Pancreas (tissue), 10 donors: ENCODE measurements at regions not wholly inside any gene's neighbourhood (a gene's known extent, or its start where the extent isn't known, plus 50 kb on each side); places are given as distances from the start of the nearest gene placed in this dataset.

Experiments
- ATAC-seq, 4 donors: fragments of 200-7000 bp; cut with Tn5 transposase; one replicate each; pipeline versions ENCODE4 v1.8.0 to v1.9.1; 2020; ENCODE audit warnings: mild to moderate bottlenecking in 4 of 4, moderate library complexity in 4 of 4
- DNase-seq, 6 donors: peaks; one replicate each; pipeline ENCODE4 v3.0.0-alpha.2; 2020
- FAIRE-seq: peaks from 2 replicates; lab custom pipeline; 2012; peaks lifted over from hg19 to GRCh38; lab: Jason Lieb, UNC
- H3K27ac ChIP-seq, 4 donors: fragments of 200-600 bp; sonication (generic); 1 replicate in 3 of 4; 2 replicates in 1 of 4; pipeline versions ENCODE4 v1.5.0 to v1.8.0; 2020
- H3K27me3 ChIP-seq, 4 donors: fragments of 200-600 bp; one replicate each; pipeline ENCODE4 v1.8.0; 2021
- H3K36me3 ChIP-seq, 3 donors: fragments of 200-600 bp; sonication (generic) in 1 of 3; one replicate each; pipeline versions ENCODE4 v1.5.0 to v1.8.0; 2020 to 2021
- H3K4me1 ChIP-seq, 3 donors: fragments of 200-600 bp; one replicate each; pipeline ENCODE4 v1.8.0; 2021
- H3K4me3 ChIP-seq, 4 donors: fragments of 200-600 bp; sonication (generic) in 2 of 4; one replicate each; pipeline versions ENCODE4 v1.5.0 to v1.8.0; 2020 to 2021
- H3K9me3 ChIP-seq, 4 donors: fragments of 200-600 bp; one replicate each; pipeline ENCODE4 v1.8.0; 2021
- WGBS, 2 donors: extraction: QIAGEN DNeasy Blood & Tissue Kit; methylation state at CpG; one replicate each; pipeline ENCODE4 v1.1.7; 2013; 5-methylcytosine and 5-hydroxymethylcytosine counted together
- intact Hi-C, 3 donors: fragments of 100-400 bp; cut with DNase I; formaldehyde crosslinking; loops; one replicate each; pipeline versions ENCODE4 v1.11.1 to v1.14.2; 2022
- TF ChIP-seq, protein P1 (sequence below), 4 donors: fragments of 200-600 bp; sonication (generic) in 3 of 4; IDR thresholded peaks; one replicate each; pipeline versions ENCODE4 v1.5.0 to v1.8.0; 2021; ENCODE audit warnings: antibody characterized with exemption in 4 of 4
- donor health status: healthy with polysubstance abuse.
- donor health status: DM: no; HTN: no; CAD: no; lungs with moderate emphysema.
- donor health status: DM: no; HTN: no; CAD: no.
- donor health status: control.
- donor health status: control.
- donor health status: Bipolar disorder and iron deficiency.
- donor health status: DM: yes; HTN: yes; CAD: no.
- donor health status: DM: no; HTN: no; CAD: no.
- donor health status: DM: no; HTN: no; CAD: no.
- donor health status: DM: yes; HTN: yes; CAD: no.

DNA sequence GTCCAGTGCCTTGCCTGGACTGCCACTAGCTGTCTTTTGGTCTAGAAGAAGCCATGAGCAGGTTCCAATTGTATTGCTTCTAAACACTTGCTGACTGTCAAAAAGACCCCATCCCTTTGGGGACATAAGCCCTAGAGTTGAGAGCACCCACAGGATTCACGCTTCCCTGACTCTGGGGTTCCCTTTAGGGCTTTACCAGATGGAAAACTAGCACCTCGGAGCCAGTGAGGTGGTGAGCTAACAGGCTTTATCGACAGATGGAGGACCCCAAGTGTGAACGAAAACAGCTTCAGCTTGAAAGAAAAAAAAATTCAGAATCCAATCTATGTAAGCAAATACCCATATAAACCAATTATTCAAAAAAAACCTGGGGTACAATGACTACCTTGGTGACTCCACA, 90.8 kb downstream of the NAA11 start:
- WGBS, 2 donors, result 71 to 81% methylated on average over 4 of the region's 4 CpGs
- DNase-seq, result no peak
- Histone ChIP-seq H3K9me3 (no peaks in the 10 kb centered on the region), H3K27me3 (no peaks in the 10 kb centered on the region), H3K27ac (no peak overlapping the region), H3K36me3 (no peaks in the 10 kb centered on the region), H3K4me3 (no peak overlapping the region), H3K4me1 (no peaks in the 10 kb centered on the region)
- no peak for ATAC-seq
- no peak for FAIRE-seq
- TF ChIP-seq, protein P1, sequence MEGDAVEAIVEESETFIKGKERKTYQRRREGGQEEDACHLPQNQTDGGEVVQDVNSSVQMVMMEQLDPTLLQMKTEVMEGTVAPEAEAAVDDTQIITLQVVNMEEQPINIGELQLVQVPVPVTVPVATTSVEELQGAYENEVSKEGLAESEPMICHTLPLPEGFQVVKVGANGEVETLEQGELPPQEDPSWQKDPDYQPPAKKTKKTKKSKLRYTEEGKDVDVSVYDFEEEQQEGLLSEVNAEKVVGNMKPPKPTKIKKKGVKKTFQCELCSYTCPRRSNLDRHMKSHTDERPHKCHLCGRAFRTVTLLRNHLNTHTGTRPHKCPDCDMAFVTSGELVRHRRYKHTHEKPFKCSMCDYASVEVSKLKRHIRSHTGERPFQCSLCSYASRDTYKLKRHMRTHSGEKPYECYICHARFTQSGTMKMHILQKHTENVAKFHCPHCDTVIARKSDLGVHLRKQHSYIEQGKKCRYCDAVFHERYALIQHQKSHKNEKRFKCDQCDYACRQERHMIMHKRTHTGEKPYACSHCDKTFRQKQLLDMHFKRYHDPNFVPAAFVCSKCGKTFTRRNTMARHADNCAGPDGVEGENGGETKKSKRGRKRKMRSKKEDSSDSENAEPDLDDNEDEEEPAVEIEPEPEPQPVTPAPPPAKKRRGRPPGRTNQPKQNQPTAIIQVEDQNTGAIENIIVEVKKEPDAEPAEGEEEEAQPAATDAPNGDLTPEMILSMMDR (IDR thresholded peaks at IDR 0.05), result no peak
- intact Hi-C loops, result no loop called here

DNA sequence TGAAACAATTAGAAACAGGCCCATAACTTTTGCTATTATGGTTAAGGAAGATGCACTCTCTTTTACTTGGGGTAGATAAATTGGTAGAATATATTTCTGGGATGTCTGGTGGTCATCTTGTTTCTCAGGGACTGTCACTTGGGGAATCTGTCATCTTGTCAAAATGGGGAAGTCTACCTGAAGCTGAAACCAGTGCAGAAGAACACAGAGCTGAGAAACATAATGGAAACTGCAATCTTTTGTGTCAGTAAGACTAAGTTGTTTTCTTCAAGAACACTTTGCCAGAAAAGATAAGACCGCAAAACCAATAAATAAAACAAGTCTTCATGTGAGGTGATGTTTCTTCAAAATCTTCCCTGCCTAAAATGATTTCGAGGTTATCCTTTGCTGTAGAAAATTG, 92.0 kb downstream of the NAA11 start:
- intact Hi-C loops, result no loop called here
- no peak overlapping the region for H3K4me3 ChIP-seq
- no peaks in the 10 kb centered on the region for H3K27me3 ChIP-seq
- H3K36me3 ChIP-seq, result no peaks in the 10 kb centered on the region
- WGBS, 2 donors, result 68 to 73% methylated on average over 2 of the region's 2 CpGs
- TF ChIP-seq, protein P1 (IDR thresholded peaks at IDR 0.05), result no peak
- DNase-seq (no peak), FAIRE-seq (no peak), ATAC-seq (no peak)
- H3K4me1 ChIP-seq, result no peaks in the 10 kb centered on the region
- H3K27ac ChIP-seq, result no peak overlapping the region
- no peaks in the 10 kb centered on the region for H3K9me3 ChIP-seq

DNA sequence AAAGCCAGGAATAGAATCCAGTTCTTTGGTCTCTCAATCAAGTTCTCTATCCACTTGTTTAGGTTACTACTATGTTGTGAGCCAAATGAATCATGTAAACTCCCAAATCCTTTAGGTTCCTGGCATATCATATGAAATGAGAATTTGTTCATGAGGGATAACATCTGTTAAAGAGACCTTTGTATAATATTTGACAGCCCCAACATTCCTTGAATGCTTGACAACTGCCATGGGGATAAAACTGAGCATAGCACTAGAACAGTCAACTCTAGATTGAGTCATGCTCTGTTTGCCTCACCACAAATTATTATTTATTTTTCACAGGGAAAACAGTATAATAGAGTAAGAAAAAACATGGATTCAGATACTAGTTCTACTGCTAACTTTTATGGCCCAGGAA, 93.3 kb downstream of the NAA11 start:
- DNase-seq (no peak), ATAC-seq (no peak), FAIRE-seq (no peak)
- intact Hi-C loops, result no loop called here
- Histone ChIP-seq H3K27me3 (no peaks in the 10 kb centered on the region), H3K9me3 (no peaks in the 10 kb centered on the region), H3K4me3 (no peak overlapping the region), H3K36me3 (no peaks in the 10 kb centered on the region), H3K4me1 (no peaks in the 10 kb centered on the region), H3K27ac (no peak overlapping the region)
- TF ChIP-seq, protein P1 (IDR thresholded peaks at IDR 0.05), result no peak

DNA sequence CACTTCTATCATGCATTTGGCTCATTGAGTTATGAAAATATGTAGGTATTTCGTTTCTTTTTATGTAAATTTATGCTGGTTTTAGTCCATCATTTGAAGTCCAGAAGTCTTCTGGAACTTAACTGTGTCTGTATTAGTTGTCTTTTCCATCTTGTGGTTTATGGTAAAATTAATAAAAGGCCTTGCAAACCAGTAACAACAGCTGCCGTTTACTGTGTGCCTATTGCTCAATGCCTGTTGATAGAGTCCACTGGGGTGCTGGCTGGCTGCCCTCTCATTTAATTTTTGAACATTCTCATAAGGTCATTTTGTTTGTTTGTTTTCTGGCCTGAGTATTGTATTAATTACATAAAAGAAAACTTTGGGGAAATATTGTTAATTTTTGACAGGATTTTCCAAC, 98.0 kb downstream of the NAA11 start:
- no peak overlapping the region for H3K4me3 ChIP-seq
- no peaks in the 10 kb centered on the region for H3K36me3 ChIP-seq
- no peak overlapping the region for H3K27ac ChIP-seq
- no peak for FAIRE-seq
- 20 to 30% methylated on average over 2 of the region's 2 CpGs for WGBS, 2 donors
- DNase-seq, result no peak
- TF ChIP-seq, protein P1 (IDR thresholded peaks at IDR 0.05), result no peak
- H3K4me1 ChIP-seq, result no peaks in the 10 kb centered on the region
- no peak for ATAC-seq
- H3K27me3 ChIP-seq, result no peaks in the 10 kb centered on the region
- intact Hi-C loops, result no loop called here
- H3K9me3 ChIP-seq, result no peaks in the 10 kb centered on the region

DNA sequence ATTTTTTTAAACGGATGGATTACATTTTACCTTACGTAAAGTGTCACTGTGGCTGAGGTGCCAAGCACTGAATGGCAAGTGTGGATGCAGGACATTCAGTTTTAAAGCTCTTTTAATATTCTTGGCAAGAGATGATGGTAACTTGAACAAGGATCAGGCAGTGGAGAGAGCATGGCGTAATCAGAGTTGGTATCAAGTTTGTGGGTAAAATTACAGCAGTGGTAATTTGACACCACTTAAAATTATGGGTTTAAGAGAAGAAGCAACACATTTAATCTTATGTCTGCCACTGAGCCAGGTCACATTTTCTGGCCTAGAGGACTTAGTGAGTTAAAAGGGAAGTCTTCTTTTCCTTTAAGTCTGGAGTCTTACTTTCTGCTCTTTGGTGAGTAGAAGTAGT, 100.5 kb downstream of the NAA11 start:
- Histone ChIP-seq H3K27ac (no peak overlapping the region), H3K36me3 (no peaks in the 10 kb centered on the region), H3K9me3 (no peaks in the 10 kb centered on the region), H3K27me3 (no peaks in the 10 kb centered on the region), H3K4me3 (no peak overlapping the region), H3K4me1 (no peaks in the 10 kb centered on the region)
- intact Hi-C loops, result no loop called here
- WGBS, 2 donors, result 28 to 29% methylated on average over 3 of the region's 3 CpGs
- TF ChIP-seq, protein P1 (IDR thresholded peaks at IDR 0.05), result no peak
- FAIRE-seq (no peak), ATAC-seq (no peak), DNase-seq (no peak)
